ENCODE measurements at regions not wholly inside any gene's neighbourhood (a gene's known extent, or its start where the extent isn't known, plus 50 kb on each side); places are given as distances from the start of the nearest gene placed in this dataset.

GRCh38 chr6:90429713-90430112 lies 133.1 kb upstream of the BACH2 start:
- Histone ChIP-seq H3K9me3 (replicated peaks; ENCODE audit: insufficient read depth, low read length) (no peaks in the 10 kb centered on the region), H3F3A (ENCODE audit: insufficient read depth, low read length) (peaks cover 9% of the 10 kb centered on the region), H3K4me2 (ENCODE audit: low read depth, low read length) (no peak overlapping the region), H3K4me3 (ENCODE audit: low read length) (no peak overlapping the region), H3K36me3 (replicated peaks; ENCODE audit: insufficient read depth, low read length) (no peaks in the 10 kb centered on the region), H3K79me2 (ENCODE audit: low read length) (no peaks in the 10 kb centered on the region), H4K20me1 (ENCODE audit: insufficient read depth, low read length) (no peaks in the 10 kb centered on the region), H3K4me1 (ENCODE audit: low read length) (peaks cover 17% of the 10 kb centered on the region), H3K9me2 (replicated peaks; ENCODE audit: insufficient read depth, low read length) (no peaks in the 10 kb centered on the region), H3K9ac (ENCODE audit: low read length) (no peak overlapping the region), H3K27ac (ENCODE audit: low read length) (no peak overlapping the region), H3K27me3 (replicated peaks; ENCODE audit: insufficient read depth, low read length) (no peaks in the 10 kb centered on the region), H2AFZ (ENCODE audit: low read length) (no peak overlapping the region)
- DNase-seq = no peak
- no peak for TF ChIP-seq EZH2phosphoT487 (IDR thresholded peaks at IDR 0.05; ENCODE audit: low read length)
- TF ChIP-seq, protein P1, sequence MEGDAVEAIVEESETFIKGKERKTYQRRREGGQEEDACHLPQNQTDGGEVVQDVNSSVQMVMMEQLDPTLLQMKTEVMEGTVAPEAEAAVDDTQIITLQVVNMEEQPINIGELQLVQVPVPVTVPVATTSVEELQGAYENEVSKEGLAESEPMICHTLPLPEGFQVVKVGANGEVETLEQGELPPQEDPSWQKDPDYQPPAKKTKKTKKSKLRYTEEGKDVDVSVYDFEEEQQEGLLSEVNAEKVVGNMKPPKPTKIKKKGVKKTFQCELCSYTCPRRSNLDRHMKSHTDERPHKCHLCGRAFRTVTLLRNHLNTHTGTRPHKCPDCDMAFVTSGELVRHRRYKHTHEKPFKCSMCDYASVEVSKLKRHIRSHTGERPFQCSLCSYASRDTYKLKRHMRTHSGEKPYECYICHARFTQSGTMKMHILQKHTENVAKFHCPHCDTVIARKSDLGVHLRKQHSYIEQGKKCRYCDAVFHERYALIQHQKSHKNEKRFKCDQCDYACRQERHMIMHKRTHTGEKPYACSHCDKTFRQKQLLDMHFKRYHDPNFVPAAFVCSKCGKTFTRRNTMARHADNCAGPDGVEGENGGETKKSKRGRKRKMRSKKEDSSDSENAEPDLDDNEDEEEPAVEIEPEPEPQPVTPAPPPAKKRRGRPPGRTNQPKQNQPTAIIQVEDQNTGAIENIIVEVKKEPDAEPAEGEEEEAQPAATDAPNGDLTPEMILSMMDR (IDR thresholded peaks at IDR 0.05; ENCODE audit: low read length) = no peak
- TF ChIP-seq EZH2 (optimal IDR thresholded peaks at IDR 0.05; ENCODE audit: low read depth, low read length) = no peak

- Histone ChIP-seq H3K4me1 (ENCODE audit: low read length) (peaks cover 19% of the 10 kb centered on the region), H3K27ac (ENCODE audit: low read length) (no peak overlapping the region), H3K27me3 (replicated peaks; ENCODE audit: insufficient read depth, low read length) (no peaks in the 10 kb centered on the region), H3K9ac (ENCODE audit: low read length) (no peak overlapping the region), H3K4me2 (ENCODE audit: low read depth, low read length) (no peak overlapping the region), H3K36me3 (replicated peaks; ENCODE audit: insufficient read depth, low read length) (no peaks in the 10 kb centered on the region), H3K9me3 (replicated peaks; ENCODE audit: insufficient read depth, low read length) (no peaks in the 10 kb centered on the region), H3K9me2 (replicated peaks; ENCODE audit: insufficient read depth, low read length) (no peaks in the 10 kb centered on the region), H3K4me3 (ENCODE audit: low read length) (no peak overlapping the region), H2AFZ (ENCODE audit: low read length) (no peak overlapping the region), H4K20me1 (ENCODE audit: insufficient read depth, low read length) (no peaks in the 10 kb centered on the region), H3K79me2 (ENCODE audit: low read length) (no peaks in the 10 kb centered on the region), H3F3A (ENCODE audit: insufficient read depth, low read length) (peaks cover 12% of the 10 kb centered on the region)
- TF ChIP-seq EZH2phosphoT487 (IDR thresholded peaks at IDR 0.05; ENCODE audit: low read length) = no peak
- TF ChIP-seq EZH2 (optimal IDR thresholded peaks at IDR 0.05; ENCODE audit: low read depth, low read length) = no peak
- TF ChIP-seq, protein P1 (IDR thresholded peaks at IDR 0.05; ENCODE audit: low read length) = no peak
- DNase-seq = no peak
These were observed 131.9 kb upstream of the BACH2 start for GRCh38 chr6:90428514-90428913.

GRCh38 chr6:90425161-90425641 lies 128.6 kb upstream of the BACH2 start:
- TF ChIP-seq, protein P1 (IDR thresholded peaks at IDR 0.05; ENCODE audit: low read length) = no peak
- TF ChIP-seq EZH2 (optimal IDR thresholded peaks at IDR 0.05; ENCODE audit: low read depth, low read length) = no peak
- TF ChIP-seq EZH2phosphoT487 (IDR thresholded peaks at IDR 0.05; ENCODE audit: low read length) = no peak
- Histone ChIP-seq H3K4me2 (ENCODE audit: low read depth, low read length) (peak overlapping the region; percentile 81), H3K79me2 (ENCODE audit: low read length) (no peaks in the 10 kb centered on the region), H3K4me3 (ENCODE audit: low read length) (peak overlapping the region; percentile 46), H3K4me1 (ENCODE audit: low read length) (peaks cover 15% of the 10 kb centered on the region), H3F3A (ENCODE audit: insufficient read depth, low read length) (peaks cover 12% of the 10 kb centered on the region), H3K9me2 (replicated peaks; ENCODE audit: insufficient read depth, low read length) (no peaks in the 10 kb centered on the region), H3K9ac (ENCODE audit: low read length) (peak overlapping the region; percentile 27; the same call in 1 of the 2 replicates), H3K36me3 (replicated peaks; ENCODE audit: insufficient read depth, low read length) (no peaks in the 10 kb centered on the region), H3K27me3 (replicated peaks; ENCODE audit: insufficient read depth, low read length) (no peaks in the 10 kb centered on the region), H3K9me3 (replicated peaks; ENCODE audit: insufficient read depth, low read length) (no peaks in the 10 kb centered on the region), H3K27ac (ENCODE audit: low read length) (peak overlapping the region; percentile 85), H4K20me1 (ENCODE audit: insufficient read depth, low read length) (no peaks in the 10 kb centered on the region), H2AFZ (ENCODE audit: low read length) (peak overlapping the region; percentile 88)
- DNase-seq = peak; percentile 82

Data from MM.1S (cell line).